A673 (cell line): ENCODE measurements at regions not wholly inside any gene's neighbourhood (a gene's known extent, or its start where the extent isn't known, plus 50 kb on each side); places are given as distances from the start of the nearest gene placed in this dataset.

Source experiments
- CTCF ChIP-seq: fragments of 300-800, 200-600 bp; sonication (generic); conservative IDR thresholded peaks from 2 replicates; pipeline ENCODE4 v1.5.1; 2017; ENCODE audit warnings: low read depth, mild to moderate bottlenecking, antibody characterized with exemption, low read length, moderate library complexity, mixed read lengths
- EZH2 ChIP-seq: fragments of 200-600 bp; sonication (generic); IDR thresholded peaks from 2 replicates; pipeline ENCODE4 v1.6.1; 2017; ENCODE audit warnings: borderline replicate concordance, low read depth, mild to moderate bottlenecking, mixed read lengths, antibody characterized with exemption, low read length; ENCODE audit not compliant: poor library complexity, severe bottlenecking

- TF ChIP-seq CTCF = no peak
- no peak for TF ChIP-seq EZH2
Measured at GRCh38 chr6:110036408-110037302, 58.5 kb downstream of the GPR6 start.
